HEK293 (cell line): ENCODE measurements at regions not wholly inside any gene's neighbourhood (a gene's known extent, or its start where the extent isn't known, plus 50 kb on each side); places are given as distances from the start of the nearest gene placed in this dataset.

Experiments used
- CTCF ChIA-PET: fragments of 350-600 bp; formaldehyde crosslinking; extraction: SDS; loops from one replicate; lab custom pipeline; 2021; ENCODE audit warnings: antibody characterized with exemption; lab: Yijun Ruan, JAX
- POLR2A ChIA-PET: fragments of 300-600 bp; formaldehyde crosslinking; extraction: SDS; loops from one replicate; lab custom pipeline; 2020; ENCODE audit warnings: antibody characterized with exemption, inconsistent platforms; lab: Yijun Ruan, JAX
- H3K27ac ChIP-seq: fragments of 200-500 bp; sonication (Bioruptor generic); 2 replicates; pipeline ENCODE4 v1.5.1; 2014; ENCODE audit warnings: low read depth, low read length, control low read depth, inconsistent platforms; ENCODE audit errors: extremely low read depth
- H3K36me3 ChIP-seq, 2 experiments: fragments of 200-500 bp in 1 of 2; sonication (Bioruptor generic) in 1 of 2; 1 replicate in 1 of 2; 2 replicates in 1 of 2; pipeline ENCODE4 v1.5.1; 2014 to 2017; ENCODE audit warnings: inconsistent platforms in 2 of 2, low read length in 2 of 2; ENCODE audit not compliant: control insufficient read depth in 2 of 2, insufficient read depth in 1 of 2
- H3K4me1 ChIP-seq: fragments of 200-500 bp; sonication (Bioruptor generic); 2 replicates; pipeline ENCODE4 v1.5.1; 2014; ENCODE audit warnings: mild to moderate bottlenecking, low read length, inconsistent platforms; ENCODE audit not compliant: control insufficient read depth, insufficient read depth
- H3K4me3 ChIP-seq: 2 replicates; pipeline ENCODE4 v1.5.1; 2011; ENCODE audit warnings: low read depth, mild to moderate bottlenecking, control low read depth, low read length, moderate library complexity
- H3K9me3 ChIP-seq: fragments of 200-500 bp; sonication (Bioruptor generic); 2 replicates; pipeline ENCODE4 v1.5.1; 2014; ENCODE audit warnings: low read depth, low read length, inconsistent platforms; ENCODE audit not compliant: control insufficient read depth, insufficient read depth
- BCL11B ChIP-seq: fragments of 450-650 bp; formaldehyde crosslinking; IDR thresholded peaks from 2 replicates; pipeline ENCODE4 v1.5.1; 2016; ENCODE audit warnings: low read depth, missing biosample characterization, missing genetic modification characterization
- GLIS2 ChIP-seq: fragments of 450-650 bp; formaldehyde crosslinking; IDR thresholded peaks from 2 replicates; pipeline ENCODE4 v1.5.1; 2016; ENCODE audit warnings: missing biosample characterization, missing genetic modification characterization
- KLF7 ChIP-seq: fragments of 450-650 bp; formaldehyde crosslinking; IDR thresholded peaks from 2 replicates; pipeline ENCODE4 v1.5.1; 2016; ENCODE audit warnings: missing biosample characterization, missing genetic modification characterization, borderline replicate concordance
- RBAK ChIP-seq: fragments of 450-650 bp; formaldehyde crosslinking; IDR thresholded peaks from 2 replicates; pipeline ENCODE4 v1.5.1; 2016; ENCODE audit warnings: missing biosample characterization, missing genetic modification characterization
- REPIN1 ChIP-seq: fragments of 450-650 bp; formaldehyde crosslinking; IDR thresholded peaks from 2 replicates; pipeline ENCODE4 v1.5.1; 2017; ENCODE audit warnings: missing biosample characterization, missing genetic modification characterization, low read depth
- SALL2 ChIP-seq: fragments of 450-650 bp; formaldehyde crosslinking; IDR thresholded peaks from 2 replicates; pipeline ENCODE4 v1.5.0; 2017; ENCODE audit warnings: missing biosample characterization, mild to moderate bottlenecking, missing genetic modification characterization, borderline replicate concordance
- SCRT2 ChIP-seq: fragments of 450-650 bp; formaldehyde crosslinking; IDR thresholded peaks from 2 replicates; pipeline ENCODE4 v1.5.1; 2016; ENCODE audit warnings: missing biosample characterization, missing genetic modification characterization
- ZNF140 ChIP-seq: fragments of 450-650 bp; formaldehyde crosslinking; IDR thresholded peaks from 2 replicates; pipeline ENCODE4 v1.5.1; 2016; ENCODE audit warnings: missing biosample characterization, missing genetic modification characterization
- ZNF169 ChIP-seq: fragments of 450-650 bp; formaldehyde crosslinking; IDR thresholded peaks from 2 replicates; pipeline ENCODE4 v1.5.1; 2016; ENCODE audit warnings: missing biosample characterization, missing genetic modification characterization
- ZNF184 ChIP-seq: fragments of 450-650 bp; IDR thresholded peaks from 2 replicates; pipeline ENCODE4 v1.5.1; 2018; ENCODE audit warnings: missing biosample characterization, mild to moderate bottlenecking, missing genetic modification characterization
- ZNF214 ChIP-seq: fragments of 450-650 bp; formaldehyde crosslinking; IDR thresholded peaks from 2 replicates; pipeline ENCODE4 v1.5.1; 2017; ENCODE audit warnings: missing biosample characterization, mild to moderate bottlenecking, missing genetic modification characterization, borderline replicate concordance
- ZNF23 ChIP-seq: fragments of 450-650 bp; formaldehyde crosslinking; IDR thresholded peaks from 2 replicates; pipeline ENCODE4 v1.5.1; 2016; ENCODE audit warnings: missing biosample characterization, missing genetic modification characterization, borderline replicate concordance
- ZNF24 ChIP-seq: fragments of 450-650 bp; formaldehyde crosslinking; IDR thresholded peaks from 2 replicates; pipeline ENCODE4 v1.5.1; 2016; ENCODE audit warnings: missing biosample characterization, missing genetic modification characterization
- ZNF426 ChIP-seq: fragments of 450-650 bp; formaldehyde crosslinking; IDR thresholded peaks from 2 replicates; pipeline ENCODE4 v1.5.1; 2017; ENCODE audit warnings: missing biosample characterization, missing genetic modification characterization, mild to moderate bottlenecking, inconsistent platforms, moderate library complexity
- ZNF433 ChIP-seq: fragments of 450-650 bp; formaldehyde crosslinking; IDR thresholded peaks from 2 replicates; pipeline ENCODE4 v1.5.1; 2016; ENCODE audit warnings: missing biosample characterization, missing genetic modification characterization, low read depth
- ZNF501 ChIP-seq: fragments of 450-650 bp; formaldehyde crosslinking; IDR thresholded peaks from 2 replicates; pipeline ENCODE4 v1.5.1; 2016; ENCODE audit warnings: missing biosample characterization, missing genetic modification characterization
- ZNF513 ChIP-seq: fragments of 450-650 bp; IDR thresholded peaks from 2 replicates; pipeline ENCODE4 v1.5.1; 2018; ENCODE audit warnings: missing biosample characterization, missing genetic modification characterization
- ZNF548 ChIP-seq: fragments of 450-650 bp; formaldehyde crosslinking; IDR thresholded peaks from 2 replicates; pipeline ENCODE4 v1.5.1; 2016; ENCODE audit warnings: missing biosample characterization, missing genetic modification characterization
- ZNF555 ChIP-seq: fragments of 450-650 bp; formaldehyde crosslinking; conservative IDR thresholded peaks from 2 replicates; pipeline ENCODE4 v1.5.1; 2017; ENCODE audit warnings: missing biosample characterization, mild to moderate bottlenecking, missing genetic modification characterization, inconsistent platforms
- ZNF624 ChIP-seq: fragments of 450-650 bp; formaldehyde crosslinking; IDR thresholded peaks from 2 replicates; pipeline ENCODE4 v1.5.1; 2017; ENCODE audit warnings: missing biosample characterization, missing genetic modification characterization
- ZNF670 ChIP-seq: fragments of 450-650 bp; formaldehyde crosslinking; IDR thresholded peaks from 2 replicates; pipeline ENCODE4 v1.5.1; 2016; ENCODE audit warnings: missing biosample characterization, missing genetic modification characterization, low read depth
- ZNF785 ChIP-seq: fragments of 450-650 bp; formaldehyde crosslinking; IDR thresholded peaks from 2 replicates; pipeline ENCODE4 v1.5.1; 2016; ENCODE audit warnings: missing biosample characterization, missing genetic modification characterization
- TF ChIP-seq, protein P1 (sequence below): fragments of 450-650 bp; formaldehyde crosslinking; IDR thresholded peaks from 2 replicates; pipeline ENCODE4 v1.5.1; 2016; ENCODE audit warnings: missing biosample characterization, missing genetic modification characterization
- TF ChIP-seq, protein P2 (sequence below): fragments of 450-650 bp; formaldehyde crosslinking; IDR thresholded peaks from 2 replicates; pipeline ENCODE4 v1.5.1; 2016; ENCODE audit warnings: missing biosample characterization, missing genetic modification characterization
- TF ChIP-seq, protein P3 (sequence below): IDR thresholded peaks from 2 replicates; pipeline ENCODE4 v1.6.1; 2011; ENCODE audit warnings: mild to moderate bottlenecking, low read depth, low read length, borderline replicate concordance
- TF ChIP-seq, protein P4 (sequence below): fragments of 450-650 bp; formaldehyde crosslinking; IDR thresholded peaks from 2 replicates; pipeline ENCODE4 v1.5.1; 2017; ENCODE audit warnings: missing biosample characterization, missing genetic modification characterization

DNA sequence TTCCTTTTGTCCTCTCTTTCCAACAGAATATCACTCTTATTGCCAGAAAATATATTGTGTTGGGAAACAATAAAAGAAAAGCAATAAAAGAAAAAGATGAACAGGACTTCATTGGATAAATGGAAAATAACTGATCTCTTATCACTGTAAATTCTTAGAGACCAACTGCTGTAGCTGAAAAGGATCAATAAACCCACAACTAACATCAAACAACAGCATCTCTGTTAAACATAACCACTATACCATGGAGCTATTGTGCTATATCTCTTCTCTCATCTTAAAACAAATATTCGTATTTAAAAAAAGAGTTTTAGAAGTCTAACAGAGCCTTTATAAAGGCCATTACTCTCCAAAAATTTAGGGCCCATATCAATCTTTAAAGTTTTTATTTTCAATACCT is 502.4 kb downstream of the TMEM232 start:
- no peaks in the 10 kb centered on the region for H3K36me3 ChIP-seq
- TF ChIP-seq, protein P1, sequence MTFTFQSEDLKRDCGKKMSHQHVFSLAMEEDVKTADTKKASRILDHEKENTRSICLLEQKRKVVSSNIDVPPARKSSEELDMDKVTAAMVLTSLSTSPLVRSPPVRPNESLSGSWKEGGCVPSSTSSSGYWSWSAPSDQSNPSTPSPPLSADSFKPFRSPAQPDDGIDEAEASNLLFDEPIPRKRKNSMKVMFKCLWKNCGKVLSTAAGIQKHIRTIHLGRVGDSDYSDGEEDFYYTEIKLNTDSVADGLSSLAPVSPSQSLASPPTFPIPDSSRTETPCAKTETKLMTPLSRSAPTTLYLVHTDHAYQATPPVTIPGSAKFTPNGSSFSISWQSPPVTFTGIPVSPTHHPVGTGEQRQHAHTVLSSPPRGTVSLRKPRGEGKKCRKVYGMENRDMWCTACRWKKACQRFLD (tag by site-specific recombination) = no peak
- no peak for TF ChIP-seq ZNF501 (tag by site-specific recombination)
- TF ChIP-seq ZNF24 (tag by site-specific recombination) = no peak
- TF ChIP-seq BCL11B (tag by site-specific recombination) = no peak
- TF ChIP-seq ZNF214 = no peak
- TF ChIP-seq REPIN1 = no peak
- TF ChIP-seq ZNF169 (tag by site-specific recombination) = no peak
- TF ChIP-seq, protein P2, sequence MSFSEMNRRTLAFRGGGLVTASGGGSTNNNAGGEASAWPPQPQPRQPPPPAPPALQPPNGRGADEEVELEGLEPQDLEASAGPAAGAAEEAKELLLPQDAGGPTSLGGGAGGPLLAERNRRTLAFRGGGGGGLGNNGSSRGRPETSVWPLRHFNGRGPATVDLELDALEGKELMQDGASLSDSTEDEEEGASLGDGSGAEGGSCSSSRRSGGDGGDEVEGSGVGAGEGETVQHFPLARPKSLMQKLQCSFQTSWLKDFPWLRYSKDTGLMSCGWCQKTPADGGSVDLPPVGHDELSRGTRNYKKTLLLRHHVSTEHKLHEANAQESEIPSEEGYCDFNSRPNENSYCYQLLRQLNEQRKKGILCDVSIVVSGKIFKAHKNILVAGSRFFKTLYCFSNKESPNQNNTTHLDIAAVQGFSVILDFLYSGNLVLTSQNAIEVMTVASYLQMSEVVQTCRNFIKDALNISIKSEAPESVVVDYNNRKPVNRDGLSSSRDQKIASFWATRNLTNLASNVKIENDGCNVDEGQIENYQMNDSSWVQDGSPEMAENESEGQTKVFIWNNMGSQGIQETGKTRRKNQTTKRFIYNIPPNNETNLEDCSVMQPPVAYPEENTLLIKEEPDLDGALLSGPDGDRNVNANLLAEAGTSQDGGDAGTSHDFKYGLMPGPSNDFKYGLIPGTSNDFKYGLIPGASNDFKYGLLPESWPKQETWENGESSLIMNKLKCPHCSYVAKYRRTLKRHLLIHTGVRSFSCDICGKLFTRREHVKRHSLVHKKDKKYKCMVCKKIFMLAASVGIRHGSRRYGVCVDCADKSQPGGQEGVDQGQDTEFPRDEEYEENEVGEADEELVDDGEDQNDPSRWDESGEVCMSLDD (tag by site-specific recombination) = no peak
- no peak for TF ChIP-seq GLIS2 (tag by site-specific recombination)
- no peak for TF ChIP-seq ZNF426
- TF ChIP-seq ZNF548 = no peak
- no peak for TF ChIP-seq ZNF23
- no peak for TF ChIP-seq ZNF184
- no peak for TF ChIP-seq SALL2
- no peaks in the 10 kb centered on the region for H3K9me3 ChIP-seq

GRCh38 chr5:110225949-110226348 is 500.5 kb downstream of the TMEM232 start:
- Histone ChIP-seq H3K36me3 (no peaks in the 10 kb centered on the region), H3K27ac (no peak overlapping the region), H3K4me1 (no peaks in the 10 kb centered on the region), H3K4me3 (no peak overlapping the region), H3K9me3 (no peaks in the 10 kb centered on the region)
- CTCF ChIA-PET = no interaction called here
- POLR2A ChIA-PET = no interaction called here
- TF ChIP-seq, protein P3, sequence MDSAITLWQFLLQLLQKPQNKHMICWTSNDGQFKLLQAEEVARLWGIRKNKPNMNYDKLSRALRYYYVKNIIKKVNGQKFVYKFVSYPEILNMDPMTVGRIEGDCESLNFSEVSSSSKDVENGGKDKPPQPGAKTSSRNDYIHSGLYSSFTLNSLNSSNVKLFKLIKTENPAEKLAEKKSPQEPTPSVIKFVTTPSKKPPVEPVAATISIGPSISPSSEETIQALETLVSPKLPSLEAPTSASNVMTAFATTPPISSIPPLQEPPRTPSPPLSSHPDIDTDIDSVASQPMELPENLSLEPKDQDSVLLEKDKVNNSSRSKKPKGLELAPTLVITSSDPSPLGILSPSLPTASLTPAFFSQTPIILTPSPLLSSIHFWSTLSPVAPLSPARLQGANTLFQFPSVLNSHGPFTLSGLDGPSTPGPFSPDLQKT = no peak
- TF ChIP-seq ZNF433 (tag by site-specific recombination) = no peak
- TF ChIP-seq ZNF555 (tag by site-specific recombination) = no peak
- no peak for TF ChIP-seq ZNF513 (tag by site-specific recombination)
- TF ChIP-seq, protein P4, sequence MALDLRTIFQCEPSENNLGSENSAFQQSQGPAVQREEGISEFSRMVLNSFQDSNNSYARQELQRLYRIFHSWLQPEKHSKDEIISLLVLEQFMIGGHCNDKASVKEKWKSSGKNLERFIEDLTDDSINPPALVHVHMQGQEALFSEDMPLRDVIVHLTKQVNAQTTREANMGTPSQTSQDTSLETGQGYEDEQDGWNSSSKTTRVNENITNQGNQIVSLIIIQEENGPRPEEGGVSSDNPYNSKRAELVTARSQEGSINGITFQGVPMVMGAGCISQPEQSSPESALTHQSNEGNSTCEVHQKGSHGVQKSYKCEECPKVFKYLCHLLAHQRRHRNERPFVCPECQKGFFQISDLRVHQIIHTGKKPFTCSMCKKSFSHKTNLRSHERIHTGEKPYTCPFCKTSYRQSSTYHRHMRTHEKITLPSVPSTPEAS (tag by site-specific recombination) = no peak
- TF ChIP-seq ZNF785 (tag by site-specific recombination) = no peak
- TF ChIP-seq ZNF670 (tag by site-specific recombination) = no peak
- no peak for TF ChIP-seq ZNF140 (tag by site-specific recombination)
- no peak for TF ChIP-seq ZNF624 (tag by site-specific recombination)
- no peak for TF ChIP-seq SCRT2 (tag by site-specific recombination)
- no peak for TF ChIP-seq KLF7 (tag by site-specific recombination)
- no peak for TF ChIP-seq RBAK (tag by site-specific recombination)

More for the DNA sequence above, 502.4 kb downstream of the TMEM232 start:
- Histone ChIP-seq H3K27ac (no peak overlapping the region), H3K4me1 (no peaks in the 10 kb centered on the region), H3K4me3 (no peak overlapping the region)
- ChIA-PET POLR2A (no interaction called here), CTCF (interaction anchor here (0.6 kb wide), 1 partner anchor 53 kb away, joined by 5 read pairs; no protein-coding TSS in a partner anchor)
